ENCODE measurements at regions not wholly inside any gene's neighbourhood (a gene's known extent, or its start where the extent isn't known, plus 50 kb on each side); places are given as distances from the start of the nearest gene placed in this dataset.

DNA sequence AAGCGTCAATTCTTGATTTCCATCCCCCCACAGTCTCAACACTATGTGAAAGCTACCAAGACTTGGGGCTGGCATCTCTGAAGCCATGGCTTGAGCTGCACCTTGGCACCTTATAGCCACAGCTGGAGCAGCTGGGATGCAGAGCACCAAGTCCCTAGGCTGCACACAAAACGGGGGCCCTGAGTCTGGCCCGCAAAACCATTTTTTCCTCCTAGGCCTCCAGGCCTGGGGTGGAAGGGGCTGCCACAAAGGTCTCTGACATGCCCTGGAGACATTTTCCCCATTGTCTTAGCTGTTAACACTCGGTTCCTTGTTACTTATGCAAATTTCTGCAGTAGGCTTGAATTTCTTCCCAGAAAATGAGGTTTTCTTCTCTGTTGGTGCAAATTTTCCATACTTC lies 89.8 kb upstream of the GNAI1 start:
- DNase-seq (ENCODE audit: low spot score in 2 of 2), result no peak
- intact Hi-C loops (cut with DNase I; ENCODE audit: low total_unique reads), result no loop called here
- H3K4me3 ChIP-seq (ENCODE audit: low read depth, poor library complexity, severe bottlenecking), result no peak overlapping the region
- TF ChIP-seq POLR2A (IDR thresholded peaks at IDR 0.05), result no peak
- TF ChIP-seq, protein P1, sequence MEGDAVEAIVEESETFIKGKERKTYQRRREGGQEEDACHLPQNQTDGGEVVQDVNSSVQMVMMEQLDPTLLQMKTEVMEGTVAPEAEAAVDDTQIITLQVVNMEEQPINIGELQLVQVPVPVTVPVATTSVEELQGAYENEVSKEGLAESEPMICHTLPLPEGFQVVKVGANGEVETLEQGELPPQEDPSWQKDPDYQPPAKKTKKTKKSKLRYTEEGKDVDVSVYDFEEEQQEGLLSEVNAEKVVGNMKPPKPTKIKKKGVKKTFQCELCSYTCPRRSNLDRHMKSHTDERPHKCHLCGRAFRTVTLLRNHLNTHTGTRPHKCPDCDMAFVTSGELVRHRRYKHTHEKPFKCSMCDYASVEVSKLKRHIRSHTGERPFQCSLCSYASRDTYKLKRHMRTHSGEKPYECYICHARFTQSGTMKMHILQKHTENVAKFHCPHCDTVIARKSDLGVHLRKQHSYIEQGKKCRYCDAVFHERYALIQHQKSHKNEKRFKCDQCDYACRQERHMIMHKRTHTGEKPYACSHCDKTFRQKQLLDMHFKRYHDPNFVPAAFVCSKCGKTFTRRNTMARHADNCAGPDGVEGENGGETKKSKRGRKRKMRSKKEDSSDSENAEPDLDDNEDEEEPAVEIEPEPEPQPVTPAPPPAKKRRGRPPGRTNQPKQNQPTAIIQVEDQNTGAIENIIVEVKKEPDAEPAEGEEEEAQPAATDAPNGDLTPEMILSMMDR (IDR thresholded peaks at IDR 0.05), result no peak
- 83 to 94% methylated on average over 4 of the region's 4 CpGs for WGBS, 2 donors

DNA sequence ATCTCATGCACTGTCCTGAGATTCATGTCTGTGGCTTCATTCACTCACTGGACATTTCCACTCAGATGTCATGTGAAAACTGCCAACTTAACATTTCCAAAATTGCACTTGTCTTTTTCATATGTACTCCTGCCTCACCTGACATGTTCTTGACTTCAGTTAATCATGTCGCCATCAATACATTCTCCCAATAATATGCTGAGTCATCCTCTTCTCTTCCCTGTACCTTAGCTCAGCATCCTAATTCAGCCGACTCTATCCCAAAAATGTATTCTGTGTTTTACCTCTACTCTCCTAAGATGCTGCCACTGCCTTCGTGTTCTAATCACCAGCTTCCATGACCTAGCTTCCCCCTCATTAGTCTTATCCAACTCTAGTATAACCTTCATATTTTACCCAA lies 93.9 kb upstream of the GNAI1 start:
- intact Hi-C loops (cut with DNase I; ENCODE audit: low total_unique reads), result no loop called here
- TF ChIP-seq POLR2A (IDR thresholded peaks at IDR 0.05), result no peak
- WGBS, 2 donors, result 47 to 92% methylated on average over 3 of the region's 3 CpGs
- H3K4me3 ChIP-seq (ENCODE audit: low read depth, poor library complexity, severe bottlenecking), result no peak overlapping the region
- no peak for DNase-seq (ENCODE audit: low spot score in 2 of 2)

DNA sequence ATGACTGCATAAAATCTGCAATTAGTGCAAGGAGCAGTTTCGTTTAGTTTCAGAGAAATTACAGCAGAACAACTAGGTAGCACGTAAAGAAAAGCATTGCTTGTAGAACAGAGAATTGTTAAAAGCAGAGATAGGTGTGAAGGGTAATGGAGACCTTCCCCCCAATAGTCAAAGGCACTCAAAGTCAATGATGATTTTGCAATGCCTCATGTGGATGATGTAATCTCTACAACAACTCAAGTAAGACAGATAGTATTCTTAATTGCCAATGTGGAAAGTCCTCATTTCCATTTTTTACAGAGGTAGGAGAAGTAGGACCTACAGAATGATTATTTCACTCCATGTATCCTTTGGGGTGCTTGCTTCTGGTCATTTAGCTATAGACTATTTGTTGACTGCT lies 94.3 kb upstream of the GNAI1 start:
- H3K4me3 ChIP-seq (ENCODE audit: low read depth, poor library complexity, severe bottlenecking), result no peak overlapping the region
- intact Hi-C loops (cut with DNase I; ENCODE audit: low total_unique reads), result no loop called here
- DNase-seq (ENCODE audit: low spot score in 2 of 2), result no peak
- TF ChIP-seq POLR2A (IDR thresholded peaks at IDR 0.05), result no peak
- TF ChIP-seq, protein P1 (IDR thresholded peaks at IDR 0.05), result no peak
- WGBS, 2 donors, result 87% methylated on average over 2 of the region's 2 CpGs

DNA sequence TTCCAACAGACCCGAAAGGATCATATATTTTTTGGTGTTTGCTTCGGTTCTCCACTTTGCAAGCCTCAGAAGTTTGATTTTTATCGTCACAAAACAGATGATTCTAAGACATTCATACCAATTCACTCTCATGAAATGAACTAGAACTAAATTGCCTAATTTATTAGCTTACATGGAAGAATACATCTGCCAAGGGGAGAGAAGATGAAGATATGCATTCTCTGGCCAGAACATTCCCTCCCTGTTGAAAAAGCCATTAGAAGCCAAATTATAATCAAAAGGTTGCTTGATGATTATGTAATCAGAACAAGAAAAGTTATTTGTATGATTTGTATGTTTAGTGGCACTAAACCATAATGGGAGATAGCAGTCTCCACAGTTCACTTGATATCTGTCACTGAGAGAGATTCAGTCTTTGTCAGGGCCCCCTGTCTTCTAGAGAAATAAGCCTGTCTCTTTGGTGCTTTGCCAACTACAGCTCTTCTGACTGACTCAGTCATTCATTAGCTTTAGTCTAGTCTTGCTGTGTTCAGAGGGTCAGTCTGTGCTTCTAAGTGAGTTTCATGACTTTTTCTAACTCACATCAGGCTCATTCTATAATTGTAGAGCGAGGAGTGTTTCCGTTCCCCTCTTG lies 95.3 kb upstream of the GNAI1 start:
- H3K4me3 ChIP-seq (ENCODE audit: low read depth, poor library complexity, severe bottlenecking), result no peak overlapping the region
- no peak for DNase-seq (ENCODE audit: low spot score in 2 of 2)
- WGBS, 2 donors, result 55 to 63% methylated on average over 5 of the region's 5 CpGs
- no peak for TF ChIP-seq POLR2A (IDR thresholded peaks at IDR 0.05)
- TF ChIP-seq, protein P1 (IDR thresholded peaks at IDR 0.05), result no peak
- intact Hi-C loops (cut with DNase I; ENCODE audit: low total_unique reads), result loop anchor here (10.0 kb wide), 1 partner anchor 1275 kb away; no protein-coding TSS in a partner anchor

DNA sequence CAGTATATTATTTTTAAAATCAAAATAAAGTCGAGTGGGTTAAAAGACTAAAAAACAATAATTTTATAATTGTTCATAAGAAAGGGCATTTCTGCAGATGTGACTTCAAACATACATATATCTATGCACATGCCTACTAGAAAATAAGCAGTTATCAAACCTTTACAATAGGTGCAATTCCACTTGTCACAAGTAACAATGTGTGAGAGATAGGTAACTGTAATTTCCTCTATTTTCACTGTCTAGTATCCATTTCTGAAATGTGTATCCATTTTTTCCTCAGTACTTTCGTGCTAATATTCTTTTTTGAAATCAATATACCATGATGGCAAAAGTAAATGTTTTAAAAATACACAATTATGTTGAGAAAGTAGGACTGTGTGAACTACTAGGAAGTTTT lies 96.9 kb upstream of the GNAI1 start:
- no peak for TF ChIP-seq POLR2A (IDR thresholded peaks at IDR 0.05)
- TF ChIP-seq, protein P1 (IDR thresholded peaks at IDR 0.05), result no peak
- H3K4me3 ChIP-seq (ENCODE audit: low read depth, poor library complexity, severe bottlenecking), result no peak overlapping the region
- intact Hi-C loops (cut with DNase I; ENCODE audit: low total_unique reads), result loop anchor here (10.0 kb wide), 1 partner anchor 1273 kb away; no protein-coding TSS in a partner anchor
- DNase-seq (ENCODE audit: low spot score in 2 of 2), result no peak
- 78% methylated on average over 2 of the region's 2 CpGs for WGBS, 2 donors

DNA sequence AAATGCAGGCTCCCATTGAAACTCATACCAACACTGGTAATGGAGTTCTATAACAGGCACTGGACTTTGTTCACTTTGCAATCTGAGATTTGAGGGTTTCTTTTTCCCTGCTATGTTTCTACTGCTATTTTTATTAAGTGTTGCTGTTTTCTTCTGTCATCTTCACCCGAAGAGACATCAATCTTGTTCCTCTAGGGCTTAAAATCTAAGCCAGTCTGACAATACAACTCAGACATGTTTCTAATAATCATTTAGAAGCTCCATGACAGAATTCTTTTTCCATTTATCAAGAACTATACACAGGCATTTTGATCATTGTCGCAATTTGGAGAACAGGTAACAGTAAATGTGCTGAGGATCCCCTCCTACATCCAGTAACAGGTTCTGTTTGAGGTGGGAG lies 98.5 kb upstream of the GNAI1 start:
- no peak for DNase-seq (ENCODE audit: low spot score in 2 of 2)
- intact Hi-C loops (cut with DNase I; ENCODE audit: low total_unique reads), result loop anchor here (10.0 kb wide), 1 partner anchor 1271 kb away; no protein-coding TSS in a partner anchor
- TF ChIP-seq, protein P1 (IDR thresholded peaks at IDR 0.05), result no peak
- TF ChIP-seq POLR2A (IDR thresholded peaks at IDR 0.05), result no peak
- 36 to 42% methylated on average over 2 of the region's 2 CpGs for WGBS, 2 donors
- no peak overlapping the region for H3K4me3 ChIP-seq (ENCODE audit: low read depth, poor library complexity, severe bottlenecking)
